PC-3 (cell line): ENCODE measurements at regions not wholly inside any gene's neighbourhood (a gene's known extent, or its start where the extent isn't known, plus 50 kb on each side); places are given as distances from the start of the nearest gene placed in this dataset.
"Not testable (repeated sequence)": the region's sequence is repeated elsewhere in the genome, so short reads cannot be mapped to it uniquely, and the experiment has no call there.

Source experiments
- ATAC-seq: fragments of 200-7000 bp; cut with Tn5 transposase; 2 replicates; pipeline ENCODE4 v1.9.1; 2020; ENCODE audit warnings: mild to moderate bottlenecking, moderate library complexity
- BruUV-seq: library from RNA; stranded (reverse); fragments of 400-500 nt; replicated peaks from 2 replicates; lab custom pipeline; 2021; lab: Mats Ljungman, UMichigan
- CTCF ChIA-PET: fragments of 300-600 bp; sonication (Branson Sonifier 250); formaldehyde crosslinking; loops from one replicate; lab custom pipeline; 2022; ENCODE audit warnings: antibody characterized with exemption; lab: Charles Lee
- POLR2A ChIA-PET: fragments of 300-600 bp; sonication (Branson Sonifier 250); formaldehyde crosslinking; loops from one replicate; lab custom pipeline; 2022; ENCODE audit warnings: antibody characterized with exemption; ENCODE audit not compliant: unreplicated experiment; lab: Charles Lee
- DNase-seq: peaks from one replicate; pipeline ENCODE4 v3.0.0-alpha.2; 2015
- H2AFZ ChIP-seq: fragments of 300-600 bp; sonication (generic); 2 replicates; pipeline ENCODE4 v1.6.0; 2016; ENCODE audit warnings: antibody characterized with exemption, low read length
- H3F3A ChIP-seq: fragments of 300-600 bp; sonication (generic); one replicate; pipeline ENCODE4 v1.6.0; 2017; ENCODE audit warnings: antibody characterized with exemption, low read length, control low read depth, mild to moderate bottlenecking; ENCODE audit not compliant: unreplicated experiment
- H3K27ac ChIP-seq: fragments of 300-600 bp; sonication (generic); 2 replicates; pipeline ENCODE4 v1.5.1; 2016; ENCODE audit warnings: mild to moderate bottlenecking, low read length
- H3K27me3 ChIP-seq: fragments of 300-600 bp; sonication (generic); 2 replicates; pipeline ENCODE4 v1.6.1; 2016; ENCODE audit warnings: low read length, mixed read lengths
- H3K36me3 ChIP-seq: fragments of 300-600 bp; sonication (generic); 2 replicates; pipeline ENCODE4 v1.6.1; 2016; ENCODE audit warnings: low read depth, mixed run types, low read length, mixed read lengths
- H3K4me1 ChIP-seq: fragments of 300-600 bp; sonication (generic); 2 replicates; pipeline ENCODE4 v1.5.1; 2016; ENCODE audit warnings: low read length; ENCODE audit not compliant: insufficient read depth
- H3K4me2 ChIP-seq: fragments of 300-600 bp; sonication (generic); 2 replicates; pipeline ENCODE4 v1.6.0; 2016; ENCODE audit warnings: low read length
- H3K4me3 ChIP-seq: fragments of 300-600 bp; sonication (generic); 2 replicates; pipeline ENCODE4 v1.5.1; 2016; ENCODE audit warnings: mild to moderate bottlenecking, low read length, mixed read lengths
- H3K79me2 ChIP-seq: fragments of 300-600 bp; sonication (generic); 2 replicates; pipeline ENCODE4 v1.6.1; 2017; ENCODE audit warnings: low read length, mixed read lengths
- H3K9ac ChIP-seq: fragments of 300-600 bp; sonication (generic); 2 replicates; pipeline ENCODE4 v1.6.0; 2016; ENCODE audit warnings: mild to moderate bottlenecking, low read length
- H3K9me2 ChIP-seq: fragments of 300-600 bp; sonication (generic); replicated peaks from 2 replicates; pipeline ENCODE4 v1.6.1; 2016; ENCODE audit warnings: mixed run types, low read length, mixed read lengths
- H3K9me3 ChIP-seq: fragments of 300-600 bp; sonication (generic); 2 replicates; pipeline ENCODE4 v1.6.1; 2016; ENCODE audit warnings: low read length, mixed read lengths
- H4K20me1 ChIP-seq: fragments of 300-600 bp; sonication (generic); 2 replicates; pipeline ENCODE4 v1.6.1; 2016; ENCODE audit warnings: low read length, mixed read lengths
- EZH2 ChIP-seq: fragments of 300-600 bp; sonication (generic); IDR thresholded peaks from one replicate; pipeline ENCODE4 v1.6.1; 2017; ENCODE audit warnings: antibody characterized with exemption, mild to moderate bottlenecking, low read length; ENCODE audit not compliant: unreplicated experiment
- EZH2phosphoT487 ChIP-seq: fragments of 300-600 bp; sonication (generic); IDR thresholded peaks from 2 replicates; pipeline ENCODE4 v1.6.1; 2018; ENCODE audit warnings: mild to moderate bottlenecking, antibody characterized with exemption, low read length, borderline replicate concordance
- intact Hi-C: fragments of 100-400 bp; cut with micrococcal nuclease; formaldehyde crosslinking; loops from 2 replicates; pipeline ENCODE4 v1.9.0; 2023
- TF ChIP-seq, protein P1 (sequence below): fragments of 300-600 bp; sonication (generic); conservative IDR thresholded peaks from 2 replicates; pipeline ENCODE4 v1.5.1; 2017; ENCODE audit warnings: antibody characterized with exemption, low read depth, mild to moderate bottlenecking, low read length

DNA sequence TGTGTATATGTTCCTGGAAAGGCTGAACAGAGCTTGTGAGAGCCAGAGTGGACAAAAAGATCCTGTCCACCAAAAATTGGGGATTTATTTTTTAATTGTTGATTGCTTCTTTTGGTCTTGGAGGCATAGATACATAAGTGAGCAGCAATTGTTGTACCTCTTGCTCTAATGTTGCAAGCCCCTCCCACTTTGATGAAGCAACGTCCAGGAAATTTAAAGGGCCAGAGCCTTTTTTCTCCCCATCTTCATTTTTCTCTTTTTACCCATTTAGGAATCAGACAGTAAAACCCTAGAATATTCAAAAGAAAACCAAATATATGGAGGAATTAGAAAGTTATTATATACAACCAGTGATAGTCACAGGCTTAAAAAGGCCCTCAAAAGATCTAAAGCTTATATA is 871.8 kb upstream of the NRXN1 start:
- TF ChIP-seq, protein P1, sequence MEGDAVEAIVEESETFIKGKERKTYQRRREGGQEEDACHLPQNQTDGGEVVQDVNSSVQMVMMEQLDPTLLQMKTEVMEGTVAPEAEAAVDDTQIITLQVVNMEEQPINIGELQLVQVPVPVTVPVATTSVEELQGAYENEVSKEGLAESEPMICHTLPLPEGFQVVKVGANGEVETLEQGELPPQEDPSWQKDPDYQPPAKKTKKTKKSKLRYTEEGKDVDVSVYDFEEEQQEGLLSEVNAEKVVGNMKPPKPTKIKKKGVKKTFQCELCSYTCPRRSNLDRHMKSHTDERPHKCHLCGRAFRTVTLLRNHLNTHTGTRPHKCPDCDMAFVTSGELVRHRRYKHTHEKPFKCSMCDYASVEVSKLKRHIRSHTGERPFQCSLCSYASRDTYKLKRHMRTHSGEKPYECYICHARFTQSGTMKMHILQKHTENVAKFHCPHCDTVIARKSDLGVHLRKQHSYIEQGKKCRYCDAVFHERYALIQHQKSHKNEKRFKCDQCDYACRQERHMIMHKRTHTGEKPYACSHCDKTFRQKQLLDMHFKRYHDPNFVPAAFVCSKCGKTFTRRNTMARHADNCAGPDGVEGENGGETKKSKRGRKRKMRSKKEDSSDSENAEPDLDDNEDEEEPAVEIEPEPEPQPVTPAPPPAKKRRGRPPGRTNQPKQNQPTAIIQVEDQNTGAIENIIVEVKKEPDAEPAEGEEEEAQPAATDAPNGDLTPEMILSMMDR, result no peak
- TF ChIP-seq EZH2 (no peak), EZH2phosphoT487 (no peak)
- Histone ChIP-seq H4K20me1 (no peaks in the 10 kb centered on the region), H2AFZ (no peak overlapping the region), H3K9me2 (no peaks in the 10 kb centered on the region), H3K9me3 (no peaks in the 10 kb centered on the region), H3F3A (no peaks in the 10 kb centered on the region), H3K4me1 (no peaks in the 10 kb centered on the region), H3K79me2 (no peaks in the 10 kb centered on the region), H3K4me2 (no peak overlapping the region), H3K9ac (no peak overlapping the region), H3K27me3 (no peaks in the 10 kb centered on the region), H3K27ac (no peak overlapping the region), H3K36me3 (no peaks in the 10 kb centered on the region), H3K4me3 (no peak overlapping the region)
- ATAC-seq, result no peak
- POLR2A ChIA-PET, result no interaction called here
- DNase-seq, result no peak
- no TSS peak for BruUV-seq
- CTCF ChIA-PET, result no interaction called here
- intact Hi-C loops, result no loop called here

DNA sequence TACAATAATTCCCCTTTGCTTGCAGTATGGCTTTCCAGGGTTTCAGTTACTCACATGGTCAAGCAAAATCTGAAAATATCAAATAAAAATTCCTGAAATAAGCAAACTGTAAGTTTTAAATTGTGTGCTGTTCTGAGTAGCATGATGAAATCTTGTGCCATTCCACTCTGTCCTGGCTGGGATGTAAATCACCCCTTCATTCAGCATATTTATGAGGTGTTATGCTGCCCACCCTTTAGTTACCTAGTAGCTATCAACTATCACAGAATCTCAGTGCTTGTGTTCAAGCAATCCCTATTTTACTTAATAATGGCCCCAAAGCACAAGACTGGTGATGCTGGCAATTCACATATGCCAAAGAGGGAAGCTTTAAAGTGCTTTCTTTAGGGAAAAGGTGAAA is 867.7 kb upstream of the NRXN1 start:
- no peaks in the 10 kb centered on the region for H3K9me3 ChIP-seq
- TF ChIP-seq, protein P1, result no peak
- no peak for TF ChIP-seq EZH2phosphoT487
- H3K4me3 ChIP-seq, result no peak overlapping the region
- H3F3A ChIP-seq, result no peaks in the 10 kb centered on the region
- no peaks in the 10 kb centered on the region for H3K36me3 ChIP-seq
- H3K9ac ChIP-seq, result no peak overlapping the region
- no peaks in the 10 kb centered on the region for H4K20me1 ChIP-seq
- no peak overlapping the region for H2AFZ ChIP-seq
- DNase-seq (no peak), ATAC-seq (no peak)
- no peaks in the 10 kb centered on the region for H3K4me1 ChIP-seq
- H3K27ac ChIP-seq, result no peak overlapping the region
- intact Hi-C loops, result no loop called here
- POLR2A ChIA-PET, result no interaction called here
- H3K9me2 ChIP-seq, result no peaks in the 10 kb centered on the region
- no peaks in the 10 kb centered on the region for H3K79me2 ChIP-seq
- CTCF ChIA-PET, result no interaction called here
- BruUV-seq, result no TSS peak
- H3K4me2 ChIP-seq, result no peak overlapping the region
- no peaks in the 10 kb centered on the region for H3K27me3 ChIP-seq

GRCh38 chr2:51894584-51894983 is 862.7 kb upstream of the NRXN1 start:
- H3F3A ChIP-seq, DNase-seq, H3K27me3 ChIP-seq, H3K36me3 ChIP-seq, H4K20me1 ChIP-seq, H3K4me3 ChIP-seq, POLR2A ChIA-PET, H3K27ac ChIP-seq, ATAC-seq, intact Hi-C loops, H3K9me2 ChIP-seq, BruUV-seq, H2AFZ ChIP-seq, H3K4me2 ChIP-seq, H3K9ac ChIP-seq, H3K4me1 ChIP-seq, CTCF ChIA-PET, H3K79me2 ChIP-seq, H3K9me3 ChIP-seq: not testable (repeated sequence)
